Panc1 (cell line): ENCODE measurements at regions not wholly inside any gene's neighbourhood (a gene's known extent, or its start where the extent isn't known, plus 50 kb on each side); places are given as distances from the start of the nearest gene placed in this dataset.

Source experiments
- ATAC-seq: fragments of 200-7000 bp; cut with Tn5 transposase; 2 replicates; pipeline ENCODE4 v1.9.1; 2020; ENCODE audit warnings: mild to moderate bottlenecking, moderate library complexity
- BruUV-seq: library from RNA; stranded (reverse); fragments of 400-500 nt; replicated peaks from 2 replicates; lab custom pipeline; 2021; lab: Mats Ljungman, UMichigan
- CTCF ChIA-PET: fragments of 300-600 bp; sonication (Branson Sonifier 250); formaldehyde crosslinking; loops from one replicate; lab custom pipeline; 2022; ENCODE audit warnings: antibody characterized with exemption; lab: Charles Lee
- POLR2A ChIA-PET: fragments of 300-600 bp; sonication (Branson Sonifier 250); formaldehyde crosslinking; loops from one replicate; lab custom pipeline; 2022; ENCODE audit warnings: antibody characterized with exemption; lab: Charles Lee
- DNase-seq: peaks from one replicate; pipeline ENCODE4 v3.0.0-alpha.2; 2010; ENCODE audit warnings: low read depth, low spot score
- H3K27ac ChIP-seq: 2 replicates; pipeline ENCODE4 v1.5.1; 2011; ENCODE audit warnings: mild to moderate bottlenecking, low read length, inconsistent platforms
- H3K27me3 ChIP-seq: fragments of 200-500 bp; sonication (Bioruptor generic); 2 replicates; pipeline ENCODE4 v1.6.0; 2014; ENCODE audit warnings: low read length, inconsistent platforms; ENCODE audit not compliant: control insufficient read depth, insufficient read depth
- H3K36me3 ChIP-seq: fragments of 200-500 bp; sonication (Bioruptor generic); 2 replicates; pipeline ENCODE4 v1.5.1; 2014; ENCODE audit warnings: inconsistent platforms, mild to moderate bottlenecking, low read length, moderate library complexity; ENCODE audit not compliant: control insufficient read depth, insufficient read depth
- H3K4me1 ChIP-seq: 2 replicates; pipeline ENCODE4 v1.5.1; 2011; ENCODE audit warnings: inconsistent platforms, mild to moderate bottlenecking, low read length, moderate library complexity; ENCODE audit not compliant: control insufficient read depth, insufficient read depth
- H3K4me3 ChIP-seq, 2 experiments: 2 replicates each; pipeline ENCODE4 v1.5.1; 2011 to 2012; ENCODE audit warnings: low read depth in 2 of 2, low read length in 2 of 2, mild to moderate bottlenecking in 2 of 2, inconsistent platforms in 1 of 2, moderate library complexity in 1 of 2
- H3K9me3 ChIP-seq: fragments of 200-500 bp; sonication (Bioruptor generic); 2 replicates; pipeline ENCODE4 v1.5.1; 2014; ENCODE audit warnings: low read depth, mild to moderate bottlenecking, inconsistent platforms, low read length, moderate library complexity; ENCODE audit not compliant: control insufficient read depth, insufficient read depth
- CTCF ChIP-seq: fragments of 450-650 bp; IDR thresholded peaks from 2 replicates; pipeline ENCODE4 v1.5.1; 2017; ENCODE audit warnings: mild to moderate bottlenecking
- POLR2AphosphoS5 ChIP-seq: IDR thresholded peaks from 2 replicates; pipeline ENCODE4 v1.6.1; 2012; ENCODE audit warnings: mild to moderate bottlenecking, low read depth, low read length, moderate library complexity
- REST ChIP-seq, 2 experiments: IDR thresholded peaks; 2 replicates each; pipeline ENCODE4 v1.6.1; 2011 to 2012; ENCODE audit warnings: low read depth in 2 of 2, control low read depth in 1 of 2, low read length in 1 of 2, mild to moderate bottlenecking in 1 of 2, moderate library complexity in 1 of 2; ENCODE audit not compliant: insufficient read depth in 1 of 2
- SIN3A ChIP-seq: IDR thresholded peaks from 2 replicates; pipeline ENCODE4 v1.6.1; 2012; ENCODE audit warnings: low read depth, mild to moderate bottlenecking, low read length, moderate library complexity, borderline replicate concordance; ENCODE audit not compliant: insufficient read depth
- TCF7L2 ChIP-seq: IDR thresholded peaks from 2 replicates; pipeline ENCODE4 v1.6.1; 2011; ENCODE audit warnings: mild to moderate bottlenecking, low read depth, low read length, inconsistent platforms
- in situ Hi-C: cut with HindIII; loops from 2 replicates; pipeline ENCODE4 v1.10.0; 2016; ENCODE audit warnings: low sequenced_read_pairs, low pct_unique_long_range_greater_than_20kb
- intact Hi-C: fragments of 100-400 bp; cut with micrococcal nuclease; formaldehyde crosslinking; loops from one replicate; pipeline ENCODE4 v1.10.0; 2022; ENCODE audit not compliant: unreplicated experiment

- no peaks in the 10 kb centered on the region for H3K9me3 ChIP-seq
- H3K27ac ChIP-seq: no peak overlapping the region
- no peaks in the 10 kb centered on the region for H3K4me1 ChIP-seq
- H3K36me3 ChIP-seq: no peaks in the 10 kb centered on the region
- ChIA-PET POLR2A (no interaction called here), CTCF (no interaction called here)
- DNase-seq (no peak), ATAC-seq (no peak)
- intact Hi-C loops: no loop called here
- no peak for TF ChIP-seq REST (IDR thresholded peaks at IDR 0.05; ENCODE audit: insufficient read depth in 1 of 2, low read depth in 2 of 2, low read length in 1 of 2)
- TF ChIP-seq POLR2AphosphoS5: no peak
- no peak for TF ChIP-seq CTCF
- TF ChIP-seq TCF7L2: no peak
- no peaks in the 10 kb centered on the region for H3K27me3 ChIP-seq
- no TSS peak for BruUV-seq
- in situ Hi-C loops: no loop called here
- H3K4me3 ChIP-seq: no peak overlapping the region
Measured at GRCh38 chr13:107322228-107322627, 754.3 kb upstream of the ARGLU1 start.

DNA sequence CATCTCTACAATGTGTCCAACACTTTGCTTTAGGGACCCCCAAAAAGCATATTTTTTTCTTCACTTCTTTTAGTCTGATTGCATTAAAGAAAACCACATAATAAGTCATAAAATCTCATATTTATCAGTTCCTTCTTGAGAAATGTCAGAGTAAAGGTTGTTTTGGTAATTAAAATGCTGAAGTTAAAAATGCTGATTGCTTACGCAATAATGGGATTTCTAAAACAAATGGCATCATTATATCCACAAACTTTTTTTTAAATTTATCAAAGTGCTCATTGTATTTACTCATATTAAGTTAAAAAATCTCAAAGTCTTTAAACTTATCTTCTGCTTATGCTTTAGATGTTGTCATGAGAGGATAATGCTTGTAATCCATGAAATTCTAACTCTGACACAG is 737.2 kb upstream of the ARGLU1 start:
- intact Hi-C loops: no loop called here
- BruUV-seq: no TSS peak

More for the DNA sequence above, 737.2 kb upstream of the ARGLU1 start:
- ATAC-seq (no peak), DNase-seq (no peak)
- H3K9me3 ChIP-seq: no peaks in the 10 kb centered on the region
- H3K36me3 ChIP-seq: no peaks in the 10 kb centered on the region
- no peaks in the 10 kb centered on the region for H3K27me3 ChIP-seq
- TF ChIP-seq TCF7L2 (no peak), CTCF (no peak), SIN3A (no peak), REST (IDR thresholded peaks at IDR 0.05; ENCODE audit: insufficient read depth in 1 of 2, low read depth in 2 of 2, low read length in 1 of 2) (no peak), POLR2AphosphoS5 (no peak)
- H3K4me3 ChIP-seq: no peak overlapping the region
- POLR2A ChIA-PET: no interaction called here
- CTCF ChIA-PET: no interaction called here
- no peak overlapping the region for H3K27ac ChIP-seq
- in situ Hi-C loops: no loop called here
- no peaks in the 10 kb centered on the region for H3K4me1 ChIP-seq
